ENCODE measurements at regions not wholly inside any gene's neighbourhood (a gene's known extent, or its start where the extent isn't known, plus 50 kb on each side); places are given as distances from the start of the nearest gene placed in this dataset.

DNA sequence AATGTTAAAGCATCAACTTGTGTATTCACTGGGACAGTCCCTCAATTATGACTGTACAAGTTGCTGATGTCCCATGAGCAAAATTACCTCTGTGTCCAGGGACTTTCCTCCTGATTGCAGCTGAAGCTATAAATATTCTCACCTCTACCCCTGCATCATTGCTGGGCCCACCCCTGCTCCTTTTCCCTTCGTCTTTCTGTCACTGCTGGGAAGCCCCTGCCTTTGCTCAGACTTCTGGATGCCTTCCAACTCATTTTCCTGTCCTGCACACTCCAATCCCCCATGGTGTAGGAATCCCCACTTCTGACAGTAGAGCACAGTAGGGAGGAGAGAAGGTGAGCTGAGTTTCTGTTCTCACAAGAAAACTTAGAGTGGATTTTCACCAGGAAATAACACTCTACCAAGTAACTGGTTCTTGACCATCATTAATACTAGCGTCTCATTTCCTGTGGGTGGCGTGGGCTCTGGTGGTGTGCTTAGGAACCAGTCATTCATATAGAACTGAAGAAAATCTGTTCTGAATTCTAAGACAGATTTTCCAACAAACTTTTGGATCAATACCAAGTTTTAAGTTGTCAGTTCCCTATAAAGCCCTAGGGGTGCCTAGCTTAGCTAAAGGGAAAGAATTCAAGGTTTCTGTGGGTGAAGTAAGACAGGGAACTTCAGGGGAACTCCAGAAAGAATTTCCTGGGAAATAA lies 136.2 kb upstream of the MED14 start:
- TF ChIP-seq, protein P1, sequence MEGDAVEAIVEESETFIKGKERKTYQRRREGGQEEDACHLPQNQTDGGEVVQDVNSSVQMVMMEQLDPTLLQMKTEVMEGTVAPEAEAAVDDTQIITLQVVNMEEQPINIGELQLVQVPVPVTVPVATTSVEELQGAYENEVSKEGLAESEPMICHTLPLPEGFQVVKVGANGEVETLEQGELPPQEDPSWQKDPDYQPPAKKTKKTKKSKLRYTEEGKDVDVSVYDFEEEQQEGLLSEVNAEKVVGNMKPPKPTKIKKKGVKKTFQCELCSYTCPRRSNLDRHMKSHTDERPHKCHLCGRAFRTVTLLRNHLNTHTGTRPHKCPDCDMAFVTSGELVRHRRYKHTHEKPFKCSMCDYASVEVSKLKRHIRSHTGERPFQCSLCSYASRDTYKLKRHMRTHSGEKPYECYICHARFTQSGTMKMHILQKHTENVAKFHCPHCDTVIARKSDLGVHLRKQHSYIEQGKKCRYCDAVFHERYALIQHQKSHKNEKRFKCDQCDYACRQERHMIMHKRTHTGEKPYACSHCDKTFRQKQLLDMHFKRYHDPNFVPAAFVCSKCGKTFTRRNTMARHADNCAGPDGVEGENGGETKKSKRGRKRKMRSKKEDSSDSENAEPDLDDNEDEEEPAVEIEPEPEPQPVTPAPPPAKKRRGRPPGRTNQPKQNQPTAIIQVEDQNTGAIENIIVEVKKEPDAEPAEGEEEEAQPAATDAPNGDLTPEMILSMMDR (IDR thresholded peaks at IDR 0.05): no peak
- TF ChIP-seq POLR2A (IDR thresholded peaks at IDR 0.05) (no peak), POLR2AphosphoS5 (IDR thresholded peaks at IDR 0.05) (no peak)

Data from breast epithelium (tissue), 3 donors.